ENCODE measurements at regions not wholly inside any gene's neighbourhood (a gene's known extent, or its start where the extent isn't known, plus 50 kb on each side); places are given as distances from the start of the nearest gene placed in this dataset.

GRCh38 chr2:146305164-146305563 lies 1539.7 kb upstream of the ACVR2A start:
- TF ChIP-seq SNAI2 (CRISPR knock-in tag; IDR thresholded peaks at IDR 0.05) = no peak
- no peak for TF ChIP-seq GLIS3 (CRISPR knock-in tag; IDR thresholded peaks at IDR 0.05)
- no peak for TF ChIP-seq TSHZ2 (CRISPR knock-in tag; IDR thresholded peaks at IDR 0.05)
- TF ChIP-seq ZFP30 (CRISPR knock-in tag; IDR thresholded peaks at IDR 0.05) = no peak
- no peak for TF ChIP-seq ZNF8 (CRISPR knock-in tag; IDR thresholded peaks at IDR 0.05)
- TF ChIP-seq ZFP3 (CRISPR knock-in tag; IDR thresholded peaks at IDR 0.05) = no peak
- no peak for TF ChIP-seq BACH2 (CRISPR knock-in tag; IDR thresholded peaks at IDR 0.05; ENCODE audit: borderline replicate concordance)
- no peak for TF ChIP-seq CSRNP3 (CRISPR knock-in tag; IDR thresholded peaks at IDR 0.05)
- TF ChIP-seq CREB5 (CRISPR knock-in tag; IDR thresholded peaks at IDR 0.05; ENCODE audit: low read depth) = no peak
- TF ChIP-seq RARB (CRISPR knock-in tag; IDR thresholded peaks at IDR 0.05) = no peak
- no peak for ATAC-seq

GRCh38 chr2:146301287-146301686 lies 1543.5 kb upstream of the ACVR2A start:
- no peak for ATAC-seq
- no peak for TF ChIP-seq ZNF565 (CRISPR knock-in tag; conservative IDR thresholded peaks at IDR 0.05; ENCODE audit: low read depth)

- no peak for ATAC-seq
- no peak for TF ChIP-seq ZC3H10 (CRISPR knock-in tag; IDR thresholded peaks at IDR 0.05)
- no peak for TF ChIP-seq PATZ1 (CRISPR knock-in tag; IDR thresholded peaks at IDR 0.05; ENCODE audit: borderline replicate concordance)
- TF ChIP-seq ESRRG (CRISPR knock-in tag; IDR thresholded peaks at IDR 0.05) = no peak
- TF ChIP-seq CSRNP3 (CRISPR knock-in tag; IDR thresholded peaks at IDR 0.05) = no peak
- no peak for TF ChIP-seq ZNF8 (CRISPR knock-in tag; IDR thresholded peaks at IDR 0.05)
- no peak for TF ChIP-seq BACH2 (CRISPR knock-in tag; IDR thresholded peaks at IDR 0.05; ENCODE audit: borderline replicate concordance)
- TF ChIP-seq TOX (CRISPR knock-in tag; IDR thresholded peaks at IDR 0.05; ENCODE audit: borderline replicate concordance) = no peak
- TF ChIP-seq ARNTL (CRISPR knock-in tag; IDR thresholded peaks at IDR 0.05; ENCODE audit: borderline replicate concordance, low read depth) = no peak
- TF ChIP-seq GLIS3 (CRISPR knock-in tag; IDR thresholded peaks at IDR 0.05) = no peak
- no peak for TF ChIP-seq SNAI2 (CRISPR knock-in tag; IDR thresholded peaks at IDR 0.05)
- no peak for TF ChIP-seq RARB (CRISPR knock-in tag; IDR thresholded peaks at IDR 0.05)
- TF ChIP-seq ZNF70 (CRISPR knock-in tag; IDR thresholded peaks at IDR 0.05) = no peak
- TF ChIP-seq POU6F1 (CRISPR knock-in tag; IDR thresholded peaks at IDR 0.05; ENCODE audit: borderline replicate concordance, low read depth) = no peak
- no peak for TF ChIP-seq CSDC2 (CRISPR knock-in tag; IDR thresholded peaks at IDR 0.05)
- TF ChIP-seq ZFP30 (CRISPR knock-in tag; IDR thresholded peaks at IDR 0.05) = no peak
- no peak for TF ChIP-seq PPARA (CRISPR knock-in tag; IDR thresholded peaks at IDR 0.05; ENCODE audit: borderline replicate concordance)
- TF ChIP-seq TCF4 (CRISPR knock-in tag; IDR thresholded peaks at IDR 0.05; ENCODE audit: borderline replicate concordance) = no peak
- TF ChIP-seq TSHZ2 (CRISPR knock-in tag; IDR thresholded peaks at IDR 0.05) = no peak
- TF ChIP-seq OSR1 (CRISPR knock-in tag; IDR thresholded peaks at IDR 0.05) = no peak
- TF ChIP-seq ISL1 (CRISPR knock-in tag; IDR thresholded peaks at IDR 0.05) = no peak
Measured at GRCh38 chr2:146295080-146295670, 1549.7 kb upstream of the ACVR2A start.
